ENCODE measurements at regions not wholly inside any gene's neighbourhood (a gene's known extent, or its start where the extent isn't known, plus 50 kb on each side); places are given as distances from the start of the nearest gene placed in this dataset.

- TF ChIP-seq POLR2AphosphoS5 (IDR thresholded peaks at IDR 0.05; ENCODE audit: low read depth, low read length), result no peak
- no peak for TF ChIP-seq TAF1 (IDR thresholded peaks at IDR 0.05; ENCODE audit: borderline replicate concordance, insufficient read depth, low read length)
- TF ChIP-seq, protein P1, sequence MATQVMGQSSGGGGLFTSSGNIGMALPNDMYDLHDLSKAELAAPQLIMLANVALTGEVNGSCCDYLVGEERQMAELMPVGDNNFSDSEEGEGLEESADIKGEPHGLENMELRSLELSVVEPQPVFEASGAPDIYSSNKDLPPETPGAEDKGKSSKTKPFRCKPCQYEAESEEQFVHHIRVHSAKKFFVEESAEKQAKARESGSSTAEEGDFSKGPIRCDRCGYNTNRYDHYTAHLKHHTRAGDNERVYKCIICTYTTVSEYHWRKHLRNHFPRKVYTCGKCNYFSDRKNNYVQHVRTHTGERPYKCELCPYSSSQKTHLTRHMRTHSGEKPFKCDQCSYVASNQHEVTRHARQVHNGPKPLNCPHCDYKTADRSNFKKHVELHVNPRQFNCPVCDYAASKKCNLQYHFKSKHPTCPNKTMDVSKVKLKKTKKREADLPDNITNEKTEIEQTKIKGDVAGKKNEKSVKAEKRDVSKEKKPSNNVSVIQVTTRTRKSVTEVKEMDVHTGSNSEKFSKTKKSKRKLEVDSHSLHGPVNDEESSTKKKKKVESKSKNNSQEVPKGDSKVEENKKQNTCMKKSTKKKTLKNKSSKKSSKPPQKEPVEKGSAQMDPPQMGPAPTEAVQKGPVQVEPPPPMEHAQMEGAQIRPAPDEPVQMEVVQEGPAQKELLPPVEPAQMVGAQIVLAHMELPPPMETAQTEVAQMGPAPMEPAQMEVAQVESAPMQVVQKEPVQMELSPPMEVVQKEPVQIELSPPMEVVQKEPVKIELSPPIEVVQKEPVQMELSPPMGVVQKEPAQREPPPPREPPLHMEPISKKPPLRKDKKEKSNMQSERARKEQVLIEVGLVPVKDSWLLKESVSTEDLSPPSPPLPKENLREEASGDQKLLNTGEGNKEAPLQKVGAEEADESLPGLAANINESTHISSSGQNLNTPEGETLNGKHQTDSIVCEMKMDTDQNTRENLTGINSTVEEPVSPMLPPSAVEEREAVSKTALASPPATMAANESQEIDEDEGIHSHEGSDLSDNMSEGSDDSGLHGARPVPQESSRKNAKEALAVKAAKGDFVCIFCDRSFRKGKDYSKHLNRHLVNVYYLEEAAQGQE (IDR thresholded peaks at IDR 0.05; ENCODE audit: insufficient read depth in 1 of 2, low read depth in 2 of 2, low read length in 2 of 2), result no peak
Observed at GRCh38 chr10:128851281-128851680, 615.8 kb upstream of the MGMT start.

Data from PFSK-1 (cell line).